Transverse colon (tissue), 4 donors: ENCODE measurements at regions not wholly inside any gene's neighbourhood (a gene's known extent, or its start where the extent isn't known, plus 50 kb on each side); places are given as distances from the start of the nearest gene placed in this dataset.

Experiments
- DNase-seq: peaks from one replicate; pipeline ENCODE4 v3.0.0-alpha.2; 2019
- H3K27ac ChIP-seq, 4 donors: fragments of 200-600 bp; sonication (generic); 2 replicates each; pipeline ENCODE4 v1.5.1; 2016 to 2018; ENCODE audit warnings: inconsistent platforms in 4 of 4
- H3K27me3 ChIP-seq: fragments of 200-600 bp; sonication (generic); 2 replicates; pipeline ENCODE4 v1.5.1; 2017; ENCODE audit warnings: inconsistent platforms
- H3K36me3 ChIP-seq, 4 donors: fragments of 200-600 bp; sonication (generic); 2 replicates each; pipeline ENCODE4 v1.5.1; 2017 to 2019; ENCODE audit warnings: inconsistent platforms in 4 of 4
- H3K4me1 ChIP-seq, 4 donors: fragments of 200-600 bp; sonication (generic); 2 replicates each; pipeline ENCODE4 v1.5.1; 2017 to 2020; ENCODE audit warnings: inconsistent platforms in 4 of 4
- H3K4me3 ChIP-seq, 4 donors: fragments of 200-600 bp; sonication (generic); 1 replicate in 1 of 4; 2 replicates in 3 of 4; pipeline versions ENCODE4 v1.5.1 to v1.6.1; 2017 to 2019; ENCODE audit warnings: inconsistent platforms in 4 of 4
- H3K9me3 ChIP-seq, 2 donors: fragments of 200-600 bp; sonication (generic); 2 replicates each; pipeline ENCODE4 v1.5.1; 2017 to 2019; ENCODE audit warnings: inconsistent platforms in 2 of 2
- EP300 ChIP-seq: sonication (generic); formaldehyde crosslinking; IDR thresholded peaks from one replicate; pipeline ENCODE4 v1.6.1; 2017; ENCODE audit warnings: antibody characterized with exemption, low read depth
- POLR2A ChIP-seq: fragments of 450-650 bp; IDR thresholded peaks from one replicate; pipeline ENCODE4 v1.6.1; 2016; ENCODE audit warnings: antibody characterized with exemption, mild to moderate bottlenecking, moderate library complexity
- POLR2AphosphoS5 ChIP-seq, 3 donors: sonication (generic); formaldehyde crosslinking; IDR thresholded peaks; one replicate each; pipeline ENCODE4 v1.6.1; 2016; ENCODE audit warnings: antibody characterized with exemption in 3 of 3
- WGBS, 2 donors: methylation state at CpG; one replicate each; pipeline ENCODE4 v1.1.5; 2018; ENCODE audit warnings: low coverage in 1 of 2; 5-methylcytosine and 5-hydroxymethylcytosine counted together
- in situ Hi-C, 4 donors: fragments of 200-750 bp; cut with MboI; loops; one replicate each; pipeline versions ENCODE4 v1.15.0 to v1.15.1; 2017; ENCODE audit warnings: low sequenced_read_pairs in 3 of 4, low pct_ligation_motif_present in 1 of 4, low pct_unique_long_range_greater_than_20kb in 1 of 4
- intact Hi-C: fragments of 100-400 bp; cut with DNase I; formaldehyde crosslinking; loops from one replicate; pipeline ENCODE4 v1.15.1; 2023; ENCODE audit warnings: low total_unique reads
- TF ChIP-seq, protein P1 (sequence below), 5 experiments: fragments of 200-600 bp in 3 of 5; fragments of 450-650 bp in 2 of 5; sonication (generic) in 3 of 5; IDR thresholded peaks; 1 replicate in 2 of 5; 2 replicates in 3 of 5; pipeline ENCODE4 v1.5.1; 2016 to 2017; ENCODE audit warnings: antibody characterized with exemption in 5 of 5, inconsistent platforms in 3 of 5, mild to moderate bottlenecking in 2 of 5, moderate library complexity in 1 of 5

- Histone ChIP-seq H3K9me3 (no peaks in the 10 kb centered on the region), H3K36me3 (no peaks in the 10 kb centered on the region), H3K27me3 (no peaks in the 10 kb centered on the region), H3K4me1 (no peaks in the 10 kb centered on the region), H3K4me3 (no peak overlapping the region), H3K27ac (no peak overlapping the region)
- intact Hi-C loops (no loop called here), in situ Hi-C loops (no loop called here)
- no peak for DNase-seq
- WGBS, 2 donors = 66 to 84% methylated on average over 2 of the region's 2 CpGs
- TF ChIP-seq POLR2A = no peak
- no peak for TF ChIP-seq POLR2AphosphoS5 (IDR thresholded peaks at IDR 0.05)
- TF ChIP-seq, protein P1, sequence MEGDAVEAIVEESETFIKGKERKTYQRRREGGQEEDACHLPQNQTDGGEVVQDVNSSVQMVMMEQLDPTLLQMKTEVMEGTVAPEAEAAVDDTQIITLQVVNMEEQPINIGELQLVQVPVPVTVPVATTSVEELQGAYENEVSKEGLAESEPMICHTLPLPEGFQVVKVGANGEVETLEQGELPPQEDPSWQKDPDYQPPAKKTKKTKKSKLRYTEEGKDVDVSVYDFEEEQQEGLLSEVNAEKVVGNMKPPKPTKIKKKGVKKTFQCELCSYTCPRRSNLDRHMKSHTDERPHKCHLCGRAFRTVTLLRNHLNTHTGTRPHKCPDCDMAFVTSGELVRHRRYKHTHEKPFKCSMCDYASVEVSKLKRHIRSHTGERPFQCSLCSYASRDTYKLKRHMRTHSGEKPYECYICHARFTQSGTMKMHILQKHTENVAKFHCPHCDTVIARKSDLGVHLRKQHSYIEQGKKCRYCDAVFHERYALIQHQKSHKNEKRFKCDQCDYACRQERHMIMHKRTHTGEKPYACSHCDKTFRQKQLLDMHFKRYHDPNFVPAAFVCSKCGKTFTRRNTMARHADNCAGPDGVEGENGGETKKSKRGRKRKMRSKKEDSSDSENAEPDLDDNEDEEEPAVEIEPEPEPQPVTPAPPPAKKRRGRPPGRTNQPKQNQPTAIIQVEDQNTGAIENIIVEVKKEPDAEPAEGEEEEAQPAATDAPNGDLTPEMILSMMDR (IDR thresholded peaks at IDR 0.05) = no peak
- no peak for TF ChIP-seq EP300
These were observed 118.9 kb upstream of the EXOC2 start for GRCh38 chr6:811831-812230.

DNA sequence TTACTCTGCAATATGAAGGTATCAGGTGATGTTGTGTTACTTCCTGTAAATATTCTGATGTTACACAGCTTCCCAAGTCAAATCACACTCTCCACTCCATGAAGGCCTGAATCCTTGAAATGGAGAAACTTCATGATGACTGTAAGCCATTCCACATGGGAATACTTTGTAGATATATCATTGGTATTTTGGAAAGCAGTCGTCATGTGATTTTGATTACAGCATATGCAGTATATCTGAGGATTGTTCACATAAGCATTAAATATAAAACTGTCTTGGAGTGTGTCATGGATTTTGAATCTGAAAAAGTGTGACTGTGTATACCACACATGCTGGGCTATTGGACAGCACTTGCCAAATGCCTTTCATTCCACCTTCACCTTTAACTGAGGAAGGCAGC lies 118.3 kb upstream of the EXOC2 start:
- TF ChIP-seq EP300 (no peak), POLR2A (no peak), POLR2AphosphoS5 (IDR thresholded peaks at IDR 0.05) (no peak)
- TF ChIP-seq, protein P1 (IDR thresholded peaks at IDR 0.05) = no peak
- Histone ChIP-seq H3K27me3 (no peaks in the 10 kb centered on the region), H3K4me1 (no peaks in the 10 kb centered on the region), H3K36me3 (no peaks in the 10 kb centered on the region), H3K4me3 (no peak overlapping the region), H3K9me3 (no peaks in the 10 kb centered on the region), H3K27ac (no peak overlapping the region)
- WGBS, 2 donors = 80 to 94% methylated on average over 1 of the region's 1 CpG
- DNase-seq = no peak
- in situ Hi-C loops (no loop called here), intact Hi-C loops (no loop called here)

GRCh38 chr6:804771-805170 lies 111.8 kb upstream of the EXOC2 start:
- in situ Hi-C loops (no loop called here), intact Hi-C loops (no loop called here)
- Histone ChIP-seq H3K9me3 (no peaks in the 10 kb centered on the region), H3K36me3 (no peaks in the 10 kb centered on the region), H3K27me3 (no peaks in the 10 kb centered on the region), H3K4me3 (no peak overlapping the region), H3K27ac (no peak overlapping the region), H3K4me1 (no peaks in the 10 kb centered on the region)
- no peak for TF ChIP-seq POLR2AphosphoS5 (IDR thresholded peaks at IDR 0.05)
- TF ChIP-seq, protein P1 (IDR thresholded peaks at IDR 0.05) = no peak
- TF ChIP-seq EP300 = no peak
- TF ChIP-seq POLR2A = no peak
- 96 to 100% methylated on average over 1 to 10 of the region's 10 CpGs for WGBS, 2 donors
- DNase-seq = no peak

- Histone ChIP-seq H3K27ac (no peak overlapping the region), H3K9me3 (no peaks in the 10 kb centered on the region), H3K36me3 (no peaks in the 10 kb centered on the region), H3K27me3 (peaks cover 2% of the 10 kb centered on the region), H3K4me3 (no peak overlapping the region), H3K4me1 (no peaks in the 10 kb centered on the region)
- intact Hi-C loops = no loop called here
- 80% methylated on average over 2 to 13 of the region's 13 CpGs for WGBS, 2 donors
- TF ChIP-seq POLR2AphosphoS5 (IDR thresholded peaks at IDR 0.05) = no peak
- no peak for TF ChIP-seq POLR2A
- TF ChIP-seq EP300 = no peak
- TF ChIP-seq, protein P1 (IDR thresholded peaks at IDR 0.05) = no peak
- no peak for DNase-seq
- in situ Hi-C loops = no loop called here
These were observed 111.4 kb upstream of the EXOC2 start for GRCh38 chr6:804317-804716.
